Subcutaneous abdominal adipose tissue (tissue), 5 donors: ENCODE measurements at regions not wholly inside any gene's neighbourhood (a gene's known extent, or its start where the extent isn't known, plus 50 kb on each side); places are given as distances from the start of the nearest gene placed in this dataset.

Source experiments
- H3K27ac ChIP-seq: one replicate; pipeline ENCODE4 v1.7.0; 2013; ENCODE audit warnings: low read depth, mild to moderate bottlenecking, inconsistent platforms, low read length, moderate library complexity
- H3K27me3 ChIP-seq, 5 donors: one replicate each; pipeline ENCODE4 v1.7.0; 2013; ENCODE audit warnings: low read length in 5 of 5, inconsistent platforms in 1 of 5; ENCODE audit not compliant: control insufficient read depth in 5 of 5, insufficient read depth in 4 of 5
- H3K36me3 ChIP-seq, 5 donors: one replicate each; pipeline ENCODE4 v1.7.0; 2013; ENCODE audit warnings: low read length in 5 of 5; ENCODE audit not compliant: control insufficient read depth in 5 of 5, insufficient read depth in 5 of 5
- H3K4me1 ChIP-seq, 5 donors: one replicate each; pipeline ENCODE4 v1.7.0; 2013; ENCODE audit warnings: low read length in 5 of 5, mild to moderate bottlenecking in 3 of 5, moderate library complexity in 1 of 5; ENCODE audit not compliant: control insufficient read depth in 5 of 5, insufficient read depth in 5 of 5
- H3K4me3 ChIP-seq, 5 donors: one replicate each; pipeline ENCODE4 v1.7.0; 2013; ENCODE audit warnings: low read length in 5 of 5, low read depth in 1 of 5
- H3K9ac ChIP-seq, 5 donors: one replicate each; pipeline ENCODE4 v1.7.0; 2013; ENCODE audit warnings: low read length in 5 of 5, mild to moderate bottlenecking in 4 of 5, moderate library complexity in 3 of 5
- H3K9me3 ChIP-seq, 5 donors: one replicate each; pipeline ENCODE4 v1.7.0; 2013; ENCODE audit warnings: low read length in 5 of 5; ENCODE audit not compliant: control insufficient read depth in 5 of 5
- donor health status: healthy.
- donor health status: healthy.
- donor health status: healthy.
- donor health status: healthy.
- donor health status: healthy.

DNA sequence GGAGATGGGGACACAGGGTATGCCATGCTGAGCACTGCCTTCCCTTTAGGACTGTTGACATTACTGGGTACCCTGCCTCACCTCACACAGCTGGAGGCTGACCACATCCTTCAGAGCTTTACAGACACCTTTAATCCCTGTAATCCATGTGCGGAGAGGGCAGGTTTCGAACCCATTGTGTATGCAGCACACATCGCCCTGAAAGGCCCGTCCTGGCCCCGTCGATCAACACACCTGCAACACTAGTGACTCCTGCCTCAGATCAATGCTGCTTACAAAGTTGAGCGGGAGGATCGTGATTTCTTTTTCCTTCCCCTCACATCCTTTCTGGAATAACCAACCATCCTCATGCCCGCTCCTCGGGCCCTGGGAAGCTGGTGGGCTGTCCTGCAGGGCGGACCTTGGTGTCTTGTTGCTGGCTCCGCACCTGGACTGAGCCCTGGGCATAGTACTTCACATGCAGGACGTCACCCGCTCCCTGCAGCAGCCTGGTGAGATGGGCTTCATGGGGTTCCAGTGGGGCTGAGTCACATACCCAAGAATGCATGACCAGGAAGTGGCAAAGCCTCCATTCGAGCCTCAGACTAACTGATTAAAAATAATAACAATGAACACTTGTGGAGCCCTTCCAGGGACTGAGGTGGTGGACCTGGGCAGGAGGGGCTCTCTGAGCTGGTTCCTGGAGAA lies 403.6 kb downstream of the PTPRU start:
- no peaks in the 10 kb centered on the region for H3K4me1 ChIP-seq
- no peaks in the 10 kb centered on the region for H3K9me3 ChIP-seq
- H3K27me3 ChIP-seq = peaks cover 0 to 3% (median 0%) of the 10 kb centered on the region in 5 donors
- no peaks in the 10 kb centered on the region for H3K36me3 ChIP-seq
- no peak overlapping the region for H3K4me3 ChIP-seq
- no peak overlapping the region for H3K27ac ChIP-seq
- H3K9ac ChIP-seq = no peak overlapping the region

GRCh38 chr1:29639156-29639736 lies 402.9 kb downstream of the PTPRU start:
- Histone ChIP-seq H3K9me3 (no peaks in the 10 kb centered on the region), H3K4me1 (no peaks in the 10 kb centered on the region), H3K27me3 (peaks cover 0 to 7% (median 0%) of the 10 kb centered on the region in 5 donors), H3K27ac (no peak overlapping the region), H3K9ac (no peak overlapping the region), H3K36me3 (no peaks in the 10 kb centered on the region), H3K4me3 (no peak overlapping the region)

DNA sequence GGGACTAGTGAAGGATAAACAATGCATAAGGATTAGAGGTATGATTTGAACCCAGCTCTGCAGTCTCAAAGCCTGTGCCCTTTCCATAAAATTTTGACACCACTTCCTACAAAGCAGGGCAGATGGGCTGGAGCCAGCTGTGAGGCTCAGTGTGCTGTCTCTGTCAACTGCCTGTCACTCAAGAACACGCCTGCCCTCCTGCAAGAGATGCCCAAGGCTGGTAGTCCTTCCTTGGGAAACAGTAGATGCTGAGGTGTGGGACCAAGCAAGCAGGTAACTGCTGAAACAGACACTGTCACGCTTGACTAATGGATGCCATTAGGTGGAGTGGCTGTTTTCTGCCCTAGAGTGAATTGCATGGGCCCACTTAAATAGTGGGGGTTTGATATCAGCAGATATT lies 402.0 kb downstream of the PTPRU start:
- Histone ChIP-seq H3K27me3 (peaks cover 0 to 7% (median 1%) of the 10 kb centered on the region in 5 donors), H3K9ac (no peak overlapping the region), H3K36me3 (no peaks in the 10 kb centered on the region), H3K4me3 (no peak overlapping the region), H3K27ac (no peak overlapping the region), H3K9me3 (no peaks in the 10 kb centered on the region), H3K4me1 (no peaks in the 10 kb centered on the region)

GRCh38 chr1:29636936-29637335 lies 400.6 kb downstream of the PTPRU start:
- Histone ChIP-seq H3K36me3 (no peaks in the 10 kb centered on the region), H3K4me1 (no peaks in the 10 kb centered on the region), H3K4me3 (no peak overlapping the region), H3K27me3 (peaks cover 0 to 10% (median 3%) of the 10 kb centered on the region in 5 donors), H3K27ac (no peak overlapping the region), H3K9me3 (no peaks in the 10 kb centered on the region), H3K9ac (no peak overlapping the region)

- no peaks in the 10 kb centered on the region for H3K4me1 ChIP-seq
- no peaks in the 10 kb centered on the region for H3K36me3 ChIP-seq
- H3K4me3 ChIP-seq = no peak overlapping the region
- peaks cover 0 to 11% (median 3%) of the 10 kb centered on the region in 5 donors for H3K27me3 ChIP-seq
- no peak overlapping the region for H3K9ac ChIP-seq
- H3K27ac ChIP-seq = no peak overlapping the region
- H3K9me3 ChIP-seq = no peaks in the 10 kb centered on the region
Measured at GRCh38 chr1:29635501-29636263, 399.4 kb downstream of the PTPRU start.

GRCh38 chr1:29634746-29635335 lies 398.5 kb downstream of the PTPRU start:
- H3K27ac ChIP-seq = no peak overlapping the region
- H3K36me3 ChIP-seq = no peaks in the 10 kb centered on the region
- no peak overlapping the region for H3K4me3 ChIP-seq
- H3K4me1 ChIP-seq = no peaks in the 10 kb centered on the region
- no peak overlapping the region for H3K9ac ChIP-seq
- peaks cover 0 to 4% (median 0%) of the 10 kb centered on the region in 5 donors for H3K9me3 ChIP-seq
- H3K27me3 ChIP-seq = peaks cover 0 to 11% (median 3%) of the 10 kb centered on the region in 5 donors

- no peaks in the 10 kb centered on the region for H3K36me3 ChIP-seq
- no peak overlapping the region for H3K27ac ChIP-seq
- H3K27me3 ChIP-seq = peaks cover 0 to 11% (median 3%) of the 10 kb centered on the region in 5 donors
Measured at GRCh38 chr1:29634324-29634723, 398.0 kb downstream of the PTPRU start.

GRCh38 chr1:29633771-29634170 lies 397.4 kb downstream of the PTPRU start:
- H3K9me3 ChIP-seq = peaks cover 0 to 4% (median under 1%) of the 10 kb centered on the region in 5 donors
- no peaks in the 10 kb centered on the region for H3K4me1 ChIP-seq
- no peak overlapping the region for H3K9ac ChIP-seq
- no peaks in the 10 kb centered on the region for H3K36me3 ChIP-seq
- H3K27me3 ChIP-seq = peaks cover 0 to 11% (median 3%) of the 10 kb centered on the region in 5 donors
- no peak overlapping the region for H3K4me3 ChIP-seq
- no peak overlapping the region for H3K27ac ChIP-seq

More at GRCh38 chr1:29634324-29634723, 398.0 kb downstream of the PTPRU start:
- no peak overlapping the region for H3K4me3 ChIP-seq
- H3K9me3 ChIP-seq = peaks cover 0 to 4% (median 0%) of the 10 kb centered on the region in 5 donors
- H3K4me1 ChIP-seq = no peaks in the 10 kb centered on the region
- no peak overlapping the region for H3K9ac ChIP-seq

GRCh38 chr1:29632806-29633615 lies 396.7 kb downstream of the PTPRU start:
- H3K9ac ChIP-seq = no peak overlapping the region
- no peak overlapping the region for H3K4me3 ChIP-seq
- H3K27me3 ChIP-seq = peaks cover 0 to 11% (median 3%) of the 10 kb centered on the region in 5 donors
- no peaks in the 10 kb centered on the region for H3K4me1 ChIP-seq
- no peaks in the 10 kb centered on the region for H3K36me3 ChIP-seq
- H3K9me3 ChIP-seq = peaks cover 2 to 11% (median 8%) of the 10 kb centered on the region in 5 donors
- no peak overlapping the region for H3K27ac ChIP-seq
